NCI-H146 (cell line): ENCODE measurements at regions not wholly inside any gene's neighbourhood (a gene's known extent, or its start where the extent isn't known, plus 50 kb on each side); places are given as distances from the start of the nearest gene placed in this dataset.

Experiments used
- DNase-seq: peaks from one replicate; lab custom pipeline; 2025; lab: John Stamatoyannopoulos, UW

DNA sequence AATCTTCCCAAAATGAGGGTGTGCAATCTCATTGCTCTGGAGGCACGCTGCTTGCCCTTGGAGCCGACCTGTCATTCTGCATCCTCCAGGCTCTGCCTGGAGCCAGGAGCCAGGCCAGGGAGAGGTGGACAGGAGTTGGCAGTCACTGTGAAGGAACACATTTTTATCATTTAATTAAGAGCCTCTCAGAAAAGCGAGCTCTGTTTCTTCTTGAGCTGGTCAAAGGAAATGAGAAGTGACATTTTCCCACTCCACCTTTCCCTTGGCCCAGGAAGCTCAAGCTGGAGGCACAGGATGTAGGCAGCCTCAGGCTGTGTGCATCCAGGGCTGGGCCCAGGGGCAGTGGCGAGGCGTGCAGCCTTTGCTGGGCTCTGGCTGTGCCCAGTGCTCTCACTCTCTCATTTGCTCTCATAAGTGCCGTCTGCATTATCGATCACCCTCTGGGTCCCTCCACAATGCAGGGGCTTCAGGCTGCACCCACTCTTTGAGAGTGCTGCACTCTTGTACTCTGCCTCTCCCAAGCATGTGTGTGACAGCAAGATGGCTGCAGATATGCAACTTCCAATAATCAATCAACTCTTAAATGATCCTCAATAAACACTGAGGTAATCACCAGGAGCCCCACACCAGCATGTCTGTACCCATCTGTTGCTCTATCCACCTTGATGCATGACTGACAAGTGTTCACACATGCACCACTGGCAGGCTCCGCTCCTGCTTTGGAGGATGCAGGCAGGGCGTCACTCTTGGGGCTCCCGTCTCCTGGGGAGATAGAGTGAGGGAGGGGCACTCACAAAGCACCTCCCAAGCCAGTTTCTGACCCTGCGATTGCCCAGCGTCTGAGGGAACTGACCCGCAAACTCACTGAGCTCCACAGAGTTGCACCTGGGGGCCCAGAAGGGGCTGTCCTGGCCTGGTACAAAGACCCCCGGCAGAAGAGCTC is 171.4 kb downstream of the ZNF248 start:
- DNase-seq: no peak

DNA sequence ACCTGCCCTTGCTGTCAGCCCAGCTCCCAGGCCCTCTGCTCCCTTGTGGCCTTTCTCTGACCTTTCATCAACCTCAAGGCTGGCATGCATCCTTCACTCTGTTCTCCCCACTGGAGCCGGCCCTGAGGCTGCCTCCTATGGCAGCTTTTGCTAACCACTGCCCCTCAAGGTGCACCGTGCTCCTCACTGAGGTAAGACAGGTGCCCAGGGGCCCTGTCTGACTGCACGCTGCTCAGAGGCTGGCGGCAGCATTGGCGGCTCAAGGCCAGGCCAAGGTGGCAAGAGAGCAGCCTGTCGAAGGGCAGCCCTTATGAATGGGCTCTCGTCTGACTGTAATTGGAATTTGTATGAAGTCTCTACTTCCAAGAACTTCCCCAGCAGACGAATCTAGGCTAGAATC is 172.6 kb downstream of the ZNF248 start:
- no peak for DNase-seq

DNA sequence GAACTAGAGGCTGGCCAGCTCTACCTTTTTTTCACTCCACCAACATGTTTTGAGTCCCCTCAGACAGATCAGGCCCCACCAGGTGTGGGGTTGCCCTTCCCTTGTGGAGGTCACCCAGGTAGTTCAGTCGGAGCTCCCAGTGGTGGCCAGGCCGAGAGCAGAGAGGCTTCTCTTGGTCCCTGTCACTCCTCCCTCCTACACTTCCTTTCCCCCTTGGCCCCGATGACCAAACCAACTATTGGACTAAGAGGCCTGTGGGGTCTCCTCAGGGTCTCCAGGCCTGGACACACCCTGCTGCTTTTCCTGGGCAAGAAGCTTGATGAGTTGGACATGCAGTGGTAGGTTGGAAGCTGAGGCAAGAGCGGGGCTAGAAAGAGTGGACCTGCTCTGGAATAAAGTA is 174.8 kb downstream of the ZNF248 start:
- DNase-seq: no peak

DNA sequence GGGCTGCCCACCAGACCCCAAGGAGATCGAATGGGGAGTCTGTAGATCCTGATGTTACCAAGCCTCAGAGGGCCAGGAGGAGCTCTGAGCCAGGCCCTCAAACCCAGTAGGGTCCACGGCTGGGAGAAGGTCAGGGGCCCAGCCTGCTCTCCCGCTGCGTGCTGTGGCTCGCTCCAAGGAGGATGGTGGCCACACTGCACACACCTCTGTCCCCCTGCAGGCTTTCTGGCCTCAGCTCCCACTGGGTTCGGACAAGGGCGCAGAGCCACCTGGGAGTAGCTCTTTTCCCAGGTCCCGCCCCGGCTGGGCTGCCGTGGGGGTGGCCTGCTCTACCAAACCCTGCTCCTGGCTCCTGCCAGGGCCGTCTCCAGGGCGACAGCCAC is 175.8 kb downstream of the ZNF248 start:
- DNase-seq: no peak

DNA sequence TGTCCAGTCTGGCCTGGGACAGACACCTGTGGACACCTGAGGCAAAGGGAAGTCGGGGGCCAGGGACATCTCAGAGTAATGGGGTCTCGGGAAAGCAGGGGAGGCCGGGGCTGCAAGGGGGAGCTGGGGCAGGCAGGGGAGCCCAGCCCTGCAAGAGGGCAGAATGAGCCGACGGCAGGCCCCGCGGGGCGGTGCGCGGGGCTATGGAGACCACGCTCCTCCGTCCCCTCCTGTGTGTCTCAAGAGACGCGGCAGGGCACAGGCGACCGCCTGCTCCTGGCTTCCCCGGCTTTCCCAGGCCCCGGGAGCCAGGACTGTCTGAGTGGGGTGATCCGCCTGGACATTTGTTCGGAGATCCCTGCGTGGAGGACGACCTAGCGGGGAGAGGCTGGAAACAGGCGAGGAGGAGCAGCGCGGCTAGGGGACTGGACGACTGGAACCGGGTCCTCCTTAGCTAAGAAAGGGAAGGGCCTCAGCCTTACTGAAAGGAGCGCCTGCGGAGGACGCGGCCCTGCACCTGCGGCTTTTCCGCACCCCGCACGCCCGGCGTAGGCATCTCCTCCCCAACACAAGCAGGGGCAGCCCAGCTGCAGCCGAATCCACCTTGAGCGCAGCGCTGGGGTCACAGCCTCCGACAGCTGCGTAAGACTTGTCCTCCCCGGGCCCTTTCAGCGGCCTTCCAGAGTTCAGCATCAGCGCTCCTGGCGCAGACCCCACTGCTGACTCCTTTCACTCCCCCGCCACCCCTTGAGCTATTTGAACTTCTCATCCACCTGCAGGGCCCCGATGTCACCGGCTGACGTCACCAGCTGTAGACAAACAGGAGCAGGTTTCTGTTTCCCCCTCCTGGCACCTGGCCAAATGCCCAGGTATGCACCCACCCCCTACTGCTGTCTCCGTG is 176.4 kb downstream of the ZNF248 start:
- DNase-seq: peak; percentile 5

DNA sequence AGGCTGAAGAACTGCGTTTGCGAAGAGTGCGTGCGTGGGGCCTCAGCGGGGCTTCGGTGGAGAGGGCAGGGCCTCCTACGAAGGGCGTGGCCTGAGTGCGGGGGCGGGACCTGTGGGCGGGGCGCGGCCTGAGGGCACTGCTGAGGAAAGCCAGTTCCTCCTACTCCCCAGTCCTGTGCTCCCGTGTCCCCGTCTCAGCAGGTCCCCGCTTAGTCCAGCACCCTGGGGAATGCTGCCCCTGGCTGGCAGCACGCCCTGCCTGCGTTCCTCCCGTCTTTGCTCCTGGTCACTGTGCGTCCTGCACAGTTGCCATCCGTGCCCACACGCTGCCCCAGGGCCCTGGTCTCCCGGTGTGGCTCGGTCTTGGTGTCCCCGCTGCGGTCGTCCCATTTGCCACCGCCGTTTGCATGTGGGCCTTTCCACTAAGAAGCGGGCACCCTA is 177.1 kb downstream of the ZNF248 start:
- no peak for DNase-seq

DNA sequence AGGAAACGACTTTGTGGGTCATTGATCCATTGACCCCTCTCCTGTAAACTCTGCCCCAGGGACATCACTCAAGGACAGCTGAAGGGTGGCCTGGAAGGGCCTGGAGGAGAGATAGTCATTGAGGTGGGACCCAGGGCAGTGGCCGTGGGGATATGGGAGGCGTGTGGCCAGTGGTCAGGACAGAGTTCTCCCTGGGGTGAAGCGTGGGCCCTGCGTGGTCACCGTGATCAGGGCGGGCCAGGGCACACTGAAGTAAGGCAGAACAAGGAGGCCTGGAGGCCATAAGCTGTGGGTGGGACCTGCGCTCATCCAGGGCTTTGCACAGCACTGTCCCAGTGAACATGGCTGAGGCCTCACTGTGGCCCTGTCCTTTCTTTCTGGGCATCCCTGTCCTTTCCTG is 177.9 kb downstream of the ZNF248 start:
- DNase-seq: no peak

DNA sequence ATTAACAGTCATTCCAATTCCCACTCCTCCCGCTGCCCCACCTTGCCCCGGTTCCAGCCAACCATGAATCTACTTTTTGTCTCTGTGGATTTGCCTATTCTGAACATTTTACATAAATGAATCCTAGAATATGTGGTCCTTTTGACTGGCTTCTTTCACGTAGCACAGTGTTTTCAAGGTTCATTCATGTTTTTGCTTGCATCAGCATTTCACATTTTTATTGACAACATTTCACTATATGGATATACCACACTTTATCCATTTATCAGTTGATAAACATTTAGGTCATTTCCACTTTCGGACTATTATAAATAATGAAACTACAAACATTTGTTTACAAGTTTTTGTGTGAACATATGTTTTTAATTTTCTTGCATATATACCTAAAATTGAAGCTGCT is 182.0 kb downstream of the ZNF248 start:
- no peak for DNase-seq

DNA sequence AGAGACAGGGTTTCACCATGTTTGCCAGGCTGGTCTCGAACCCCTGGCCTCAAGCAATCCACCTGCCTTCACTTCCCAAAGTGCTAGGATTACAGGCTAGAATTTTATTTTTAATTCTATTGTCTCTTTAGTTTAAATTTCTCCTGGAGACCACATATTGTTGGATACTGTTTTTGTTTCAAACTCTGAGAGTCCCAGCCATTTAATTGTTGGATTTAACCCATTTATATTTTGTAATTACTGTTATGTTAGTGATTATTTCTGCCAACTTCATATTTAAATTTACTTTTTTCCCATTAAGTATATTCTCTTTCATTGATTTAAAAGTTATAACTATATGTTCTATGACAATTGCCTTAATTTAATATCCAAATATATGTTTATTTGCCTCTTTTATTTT is 185.6 kb downstream of the ZNF248 start:
- no peak for DNase-seq

DNA sequence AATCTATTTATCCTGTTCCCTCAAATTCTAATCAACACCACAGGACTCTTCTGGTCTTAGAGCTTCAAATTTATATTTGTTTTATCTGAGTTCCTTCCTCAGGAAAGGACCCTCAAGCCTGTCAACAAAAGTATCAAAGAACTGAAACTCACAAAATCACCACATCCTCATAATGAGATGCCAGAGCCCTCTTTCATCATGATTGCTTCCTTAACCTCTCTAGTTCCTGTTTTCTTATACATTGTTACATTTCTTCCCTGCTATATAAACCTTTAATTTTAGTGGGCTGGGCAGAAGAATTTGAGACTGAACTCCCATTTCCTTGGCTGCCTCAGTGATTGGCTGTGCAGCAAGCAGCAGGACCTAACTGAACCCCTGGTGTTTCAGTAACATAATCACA is 189.7 kb downstream of the ZNF248 start:
- DNase-seq: no peak

DNA sequence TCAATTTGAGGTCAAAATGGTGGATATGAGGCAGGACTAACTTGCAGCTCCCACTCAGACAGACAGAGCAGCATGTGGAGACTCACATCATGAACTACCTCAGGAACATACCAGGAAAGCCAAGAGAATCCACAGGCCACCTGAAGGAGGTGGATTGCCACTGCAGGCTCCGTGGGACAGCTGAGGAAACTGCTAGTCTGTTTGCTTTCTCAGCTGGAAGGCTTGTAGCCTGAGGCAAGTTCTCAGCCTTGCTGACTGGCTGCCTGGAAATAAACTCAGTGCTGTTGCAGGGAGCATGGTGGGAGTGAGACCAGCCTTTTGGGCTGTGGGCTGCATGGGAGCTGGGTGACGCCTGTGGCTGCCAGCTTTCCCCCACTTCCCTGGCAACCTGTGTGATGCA is 202.9 kb downstream of the ZNF248 start:
- no peak for DNase-seq

DNA sequence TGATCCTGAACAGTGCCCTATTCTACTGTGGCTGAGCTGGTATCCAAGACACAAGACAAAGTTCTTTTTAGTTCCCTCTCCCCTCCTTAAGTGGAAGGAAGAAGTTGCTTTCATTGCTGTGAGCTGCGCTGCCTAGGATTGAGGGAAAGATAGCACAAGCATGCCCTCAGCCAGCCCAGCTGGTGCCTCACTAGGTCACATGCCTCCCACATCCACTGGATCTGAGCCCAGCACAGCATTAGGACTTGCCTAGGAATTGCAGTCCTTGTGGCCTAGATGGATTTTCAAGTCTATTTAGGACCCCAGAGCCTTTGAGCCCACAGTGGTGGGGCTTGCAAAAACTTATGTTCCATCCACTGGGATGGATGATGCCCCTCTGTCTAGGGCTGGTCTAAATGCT is 214.2 kb downstream of the ZNF248 start:
- no peak for DNase-seq

DNA sequence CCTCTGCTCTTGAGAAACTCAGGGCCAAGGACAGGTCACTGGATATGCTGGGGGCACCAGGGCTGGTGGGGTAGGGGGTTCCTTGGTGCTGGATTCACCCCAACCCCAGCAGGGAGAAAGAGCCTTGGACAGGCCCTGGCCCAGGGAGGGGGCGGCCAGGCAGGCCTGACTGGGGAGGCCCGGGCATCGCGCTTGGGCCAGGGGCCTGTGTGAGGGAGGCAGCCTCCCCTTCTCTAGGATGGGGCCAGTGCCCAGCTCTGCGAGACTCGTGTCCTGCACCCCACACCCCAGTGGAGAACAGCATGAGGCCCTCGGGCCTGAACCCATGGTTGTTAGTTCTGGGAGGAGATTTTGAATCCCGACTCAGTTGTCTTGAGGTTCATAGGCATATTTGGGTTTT is 217.1 kb downstream of the ZNF248 start:
- DNase-seq: no peak

DNA sequence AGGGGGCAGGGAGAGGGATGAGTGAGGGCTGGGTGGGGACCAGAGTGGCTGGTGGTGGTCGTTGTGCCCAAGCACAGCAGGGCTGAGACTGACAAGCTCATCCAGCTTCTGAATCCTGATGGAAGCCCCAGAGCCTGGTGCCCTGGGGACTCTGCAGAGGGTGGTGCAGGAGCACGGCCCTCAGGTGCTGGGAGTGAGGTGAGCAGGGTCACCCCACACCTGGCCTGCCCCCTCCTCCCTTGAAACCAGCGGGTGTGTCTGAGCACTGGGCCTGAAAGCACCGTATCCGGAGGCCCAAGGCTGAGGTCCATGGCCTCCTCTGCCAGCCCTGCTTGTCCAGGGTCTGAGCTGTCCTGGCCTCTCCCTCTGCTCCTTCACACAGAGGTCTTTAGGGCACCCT is 218.2 kb downstream of the ZNF248 start:
- no peak for DNase-seq

DNA sequence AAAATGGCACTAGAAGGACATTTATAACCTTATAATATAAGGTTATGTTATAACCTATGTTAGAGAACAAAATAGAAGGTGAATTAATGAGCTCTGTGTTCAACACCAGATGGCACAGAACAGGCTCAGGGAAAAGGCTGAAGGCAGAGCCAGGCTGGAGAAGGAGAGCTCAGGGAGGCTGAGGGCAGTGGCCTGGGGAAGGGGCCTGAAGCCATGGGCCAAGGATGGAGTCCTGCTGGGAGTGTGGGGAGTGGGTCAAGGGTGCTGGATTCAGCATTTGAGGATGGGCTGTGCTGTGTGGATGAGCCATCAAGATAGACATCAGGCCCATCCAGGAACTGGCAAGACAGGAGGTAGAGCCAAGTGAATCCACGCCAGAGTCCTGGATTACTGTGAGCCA is 218.8 kb downstream of the ZNF248 start:
- DNase-seq: no peak

DNA sequence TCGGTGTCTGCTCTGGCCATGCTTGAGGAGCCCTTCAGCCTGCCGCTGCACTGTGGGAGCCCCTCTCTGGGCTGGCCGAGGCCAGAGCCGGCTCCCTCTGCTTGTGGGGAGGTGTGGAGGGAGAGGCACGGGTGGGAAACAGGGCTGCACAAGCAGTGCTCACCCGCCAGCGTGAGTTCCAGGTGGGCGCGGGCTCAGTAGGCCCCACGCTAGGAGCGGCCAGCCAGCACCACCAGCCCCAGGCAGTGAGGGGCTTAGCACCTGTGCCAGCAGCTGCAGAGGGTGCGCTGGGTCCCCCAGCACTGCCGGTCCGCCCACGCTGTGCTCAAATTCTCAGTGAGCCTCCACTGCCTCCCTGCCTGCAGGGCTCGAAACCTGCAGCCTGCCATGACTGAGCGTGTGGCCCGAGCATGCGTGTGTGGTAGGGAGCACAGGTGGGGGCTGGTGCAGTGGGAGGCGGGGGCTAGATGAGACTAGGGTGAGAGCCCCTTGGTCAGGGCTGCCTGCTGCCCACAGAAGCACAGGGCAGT is 223.0 kb downstream of the ZNF248 start:
- no peak for DNase-seq

DNA sequence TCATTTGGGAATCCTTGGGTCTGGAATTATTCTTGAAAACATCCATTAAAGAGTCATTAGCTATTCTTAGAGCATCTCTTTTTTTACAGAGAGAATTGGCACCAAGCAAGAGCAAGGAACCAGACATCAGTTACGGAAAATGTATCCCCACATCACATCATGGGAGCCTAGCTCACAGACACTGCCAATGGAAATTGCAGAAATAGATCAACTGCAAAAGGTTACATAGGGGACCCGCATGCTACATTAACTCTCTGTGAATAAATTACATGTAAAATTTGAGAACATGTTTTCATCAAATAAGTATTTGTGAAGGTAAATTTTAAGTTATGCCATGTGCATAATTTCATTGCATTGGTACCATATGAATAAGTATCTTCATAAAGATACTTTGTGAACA is 224.8 kb downstream of the ZNF248 start:
- no peak for DNase-seq

DNA sequence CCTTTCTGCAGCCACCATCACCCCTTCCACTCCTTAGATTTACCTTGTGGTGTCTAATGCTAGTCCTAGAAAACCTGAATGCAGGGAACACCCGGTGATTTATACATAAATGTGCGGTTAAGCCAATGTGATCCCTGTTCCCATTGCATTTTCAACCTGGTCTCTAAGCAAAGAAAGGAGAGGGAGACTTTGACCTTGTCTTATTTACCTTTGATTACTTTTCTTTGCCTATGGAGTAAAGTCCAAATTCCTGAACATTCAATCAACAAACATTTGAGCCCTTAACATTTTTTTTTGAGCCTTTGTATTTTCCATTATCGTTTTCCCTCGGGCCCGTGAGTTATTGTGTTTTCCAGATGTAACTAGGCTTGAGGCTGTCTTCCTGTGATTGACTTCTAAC is 233.9 kb downstream of the ZNF248 start:
- no peak for DNase-seq

DNA sequence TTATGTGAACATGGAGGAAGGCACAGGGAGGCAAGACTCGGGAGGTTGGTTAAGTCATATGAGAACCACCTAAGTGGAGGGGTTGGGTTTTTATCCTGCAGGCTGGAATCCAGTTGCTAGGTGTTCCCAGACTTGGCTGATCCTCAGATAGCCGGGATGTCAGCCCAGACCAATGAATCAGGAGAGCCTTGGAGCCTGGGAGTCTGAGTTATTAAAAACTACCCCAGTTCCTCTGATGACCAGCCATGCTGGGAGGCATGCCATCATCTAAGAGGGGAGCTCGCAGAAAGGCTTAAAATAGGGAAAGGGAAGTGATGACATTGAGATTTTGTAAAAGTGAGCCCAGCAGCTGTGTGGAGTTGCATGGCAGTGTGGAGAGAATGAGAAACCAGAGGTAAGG is 238.1 kb downstream of the ZNF248 start:
- DNase-seq: no peak

DNA sequence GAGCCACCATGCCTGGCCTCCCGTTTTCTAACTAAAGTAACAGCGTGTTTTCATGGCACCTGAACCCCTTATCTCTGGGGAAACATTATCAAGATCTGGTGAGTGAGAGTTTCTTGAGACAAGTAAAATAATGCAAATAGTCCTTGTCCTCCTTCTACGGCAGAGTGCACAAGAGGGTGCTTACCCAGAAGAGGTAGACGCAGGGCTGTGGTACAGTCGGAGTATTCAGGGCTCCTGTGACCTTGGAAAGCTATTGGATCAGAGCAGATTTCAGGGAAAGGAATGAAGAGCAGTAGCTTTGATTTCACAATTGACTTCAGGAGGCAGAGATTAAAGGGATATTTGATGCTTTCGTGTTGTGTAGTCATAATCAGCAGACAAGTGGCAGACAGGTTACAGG is 269.1 kb downstream of the ZNF248 start:
- DNase-seq: no peak

DNA sequence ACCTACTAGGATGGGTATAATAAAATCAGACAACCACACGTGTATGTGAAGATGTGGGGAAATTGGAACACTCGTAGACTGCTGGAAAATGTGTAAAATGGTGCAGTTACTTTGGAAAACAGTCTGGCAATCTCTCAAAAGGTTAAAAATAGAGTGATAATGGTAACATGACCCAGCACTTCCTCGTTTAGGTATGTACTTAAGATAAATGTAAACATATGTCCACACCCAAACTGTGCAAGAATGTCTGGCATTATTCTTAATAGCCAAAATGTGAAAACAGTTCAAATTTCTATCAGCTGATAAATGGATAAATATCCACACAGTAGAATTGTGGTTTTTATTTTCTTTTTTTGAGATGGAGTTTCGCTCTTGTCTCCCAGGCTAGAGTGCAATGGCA is 272.8 kb downstream of the ZNF248 start:
- DNase-seq: no peak

DNA sequence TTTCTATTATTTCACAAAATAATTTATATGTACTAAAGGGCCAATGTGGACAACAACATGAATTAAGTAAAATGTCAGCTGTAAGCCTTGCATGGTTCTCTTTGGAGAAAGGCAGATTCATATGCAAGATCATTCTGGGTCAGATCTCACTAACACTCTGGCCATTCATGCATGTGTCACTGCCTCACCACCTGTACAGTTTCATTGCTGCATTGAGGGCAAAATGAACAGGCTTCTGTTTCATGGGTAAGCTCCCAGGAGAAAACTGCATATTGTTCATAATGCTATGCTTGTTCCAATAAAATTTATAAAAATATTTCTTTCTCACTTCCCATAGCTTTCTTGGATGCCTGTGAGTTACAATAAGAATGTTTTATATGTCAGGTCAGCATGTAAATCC is 275.2 kb downstream of the ZNF248 start:
- DNase-seq: no peak

DNA sequence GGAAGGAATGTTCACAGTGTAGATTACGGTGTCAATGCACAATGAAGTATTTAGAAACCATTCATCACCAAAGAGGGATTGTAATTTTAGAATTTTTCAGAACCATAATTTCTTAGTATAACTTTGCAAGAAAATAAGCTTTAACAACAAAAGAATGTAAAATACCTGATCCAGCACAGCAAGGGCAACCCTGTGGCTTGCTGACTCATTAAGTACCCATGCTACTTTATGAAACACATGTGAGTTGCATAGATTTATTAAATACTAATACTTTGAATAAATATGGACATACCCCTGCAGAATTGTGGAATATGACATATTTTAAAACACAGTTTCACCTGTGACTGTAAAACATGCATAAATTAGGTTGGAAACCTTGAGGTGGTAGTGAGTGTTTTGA is 281.3 kb downstream of the ZNF248 start:
- DNase-seq: no peak
